Activated CD4-positive, alpha-beta T cell treated with anti-CD3 and anti-CD28 coated beads for 36 hours (primary cell): ENCODE measurements at regions not wholly inside any gene's neighbourhood (a gene's known extent, or its start where the extent isn't known, plus 50 kb on each side); places are given as distances from the start of the nearest gene placed in this dataset.

Experiments
- ATAC-seq: fragments of 200-7000 bp; cut with Tn5 transposase; one replicate; pipeline ENCODE4 v1.10.0; 2021; ENCODE audit warnings: mild to moderate bottlenecking, moderate library complexity
- CTCF ChIA-PET: fragments of 350-600 bp; sonication (Branson Sonifier 250); formaldehyde crosslinking; loops from one replicate; lab custom pipeline; 2021; ENCODE audit warnings: antibody characterized with exemption; lab: Charles Lee
- POLR2A ChIA-PET: fragments of 350-600 bp; sonication (Branson Sonifier 250); formaldehyde crosslinking; loops from one replicate; lab custom pipeline; 2021; ENCODE audit warnings: antibody characterized with exemption, inconsistent platforms; lab: Charles Lee
- DNase-seq: peaks from one replicate; pipeline ENCODE4 v3.0.0-alpha.2; 2020
- H3K27ac Mint-ChIP-seq: one replicate; pipeline ENCODE4 v1.8.0; 2021; ENCODE audit warnings: mixed read lengths
- H3K27me3 Mint-ChIP-seq: one replicate; pipeline ENCODE4 v1.8.0; 2021; ENCODE audit warnings: mixed read lengths
- H3K36me3 Mint-ChIP-seq: one replicate; pipeline ENCODE4 v1.8.0; 2021; ENCODE audit warnings: low read depth, mixed read lengths
- H3K4me1 Mint-ChIP-seq: one replicate; pipeline ENCODE4 v1.8.0; 2021; ENCODE audit warnings: mixed read lengths
- H3K4me3 Mint-ChIP-seq: one replicate; pipeline ENCODE4 v1.8.0; 2021; ENCODE audit warnings: mild to moderate bottlenecking, moderate library complexity, mixed read lengths
- H3K9me3 Mint-ChIP-seq: one replicate; pipeline ENCODE4 v1.8.0; 2021; ENCODE audit warnings: low read depth, mixed read lengths
- intact Hi-C, 2 experiments: fragments of 100-400 bp; cut with DNase I in 1 of 2; cut with micrococcal nuclease in 1 of 2; formaldehyde crosslinking; loops; one replicate each; pipeline versions ENCODE4 v1.14.2 to v1.15.1; 2022 to 2024; cut with DNase I, micrococcal nuclease

GRCh38 chr1:213678348-213678747 lies 309.4 kb upstream of the PROX1 start:
- H3K4me3 Mint-ChIP-seq: no peak overlapping the region
- H3K4me1 Mint-ChIP-seq: no peaks in the 10 kb centered on the region
- H3K27me3 Mint-ChIP-seq: no peaks in the 10 kb centered on the region
- no peak overlapping the region for H3K27ac Mint-ChIP-seq
- DNase-seq: no peak
- intact Hi-C loops: no loop called here
- ATAC-seq: no peak
- H3K9me3 Mint-ChIP-seq: peaks cover 4% of the 10 kb centered on the region
- CTCF ChIA-PET: no interaction called here
- POLR2A ChIA-PET: no interaction called here
- no peaks in the 10 kb centered on the region for H3K36me3 Mint-ChIP-seq

- Mint-ChIP-seq H3K4me3 (no peak overlapping the region), H3K9me3 (peaks cover 4% of the 10 kb centered on the region), H3K27me3 (no peaks in the 10 kb centered on the region), H3K36me3 (no peaks in the 10 kb centered on the region), H3K4me1 (no peaks in the 10 kb centered on the region), H3K27ac (no peak overlapping the region)
- intact Hi-C loops: no loop called here
- ChIA-PET CTCF (no interaction called here), POLR2A (no interaction called here)
- DNase-seq (no peak), ATAC-seq (no peak)
Observed at GRCh38 chr1:213678753-213679152, 309.0 kb upstream of the PROX1 start.

- Mint-ChIP-seq H3K4me3 (no peak overlapping the region), H3K4me1 (no peaks in the 10 kb centered on the region), H3K36me3 (no peaks in the 10 kb centered on the region), H3K27ac (no peak overlapping the region), H3K27me3 (no peaks in the 10 kb centered on the region), H3K9me3 (peaks cover 4% of the 10 kb centered on the region)
- CTCF ChIA-PET: no interaction called here
- no peak for DNase-seq
- POLR2A ChIA-PET: no interaction called here
- intact Hi-C loops: no loop called here
- no peak for ATAC-seq
Observed at GRCh38 chr1:213679153-213679552, 308.6 kb upstream of the PROX1 start.

GRCh38 chr1:213680677-213681325 lies 307.0 kb upstream of the PROX1 start:
- POLR2A ChIA-PET: no interaction called here
- no peaks in the 10 kb centered on the region for H3K4me1 Mint-ChIP-seq
- H3K27me3 Mint-ChIP-seq: no peaks in the 10 kb centered on the region
- DNase-seq (no peak), ATAC-seq (no peak)
- intact Hi-C loops: no loop called here
- H3K9me3 Mint-ChIP-seq: no peaks in the 10 kb centered on the region
- CTCF ChIA-PET: no interaction called here
- H3K4me3 Mint-ChIP-seq: no peak overlapping the region
- no peak overlapping the region for H3K27ac Mint-ChIP-seq
- no peaks in the 10 kb centered on the region for H3K36me3 Mint-ChIP-seq

- no peak overlapping the region for H3K4me3 Mint-ChIP-seq
- ChIA-PET CTCF (no interaction called here), POLR2A (no interaction called here)
- no peaks in the 10 kb centered on the region for H3K9me3 Mint-ChIP-seq
- H3K27me3 Mint-ChIP-seq: no peaks in the 10 kb centered on the region
- H3K4me1 Mint-ChIP-seq: no peaks in the 10 kb centered on the region
- DNase-seq: no peak
- H3K27ac Mint-ChIP-seq: no peak overlapping the region
- intact Hi-C loops: no loop called here
- ATAC-seq: no peak
- H3K36me3 Mint-ChIP-seq: no peaks in the 10 kb centered on the region
Observed at GRCh38 chr1:213681788-213682340, 305.9 kb upstream of the PROX1 start.

GRCh38 chr1:213683529-213683928 lies 304.2 kb upstream of the PROX1 start:
- Mint-ChIP-seq H3K36me3 (no peaks in the 10 kb centered on the region), H3K4me3 (no peak overlapping the region), H3K9me3 (no peaks in the 10 kb centered on the region), H3K27ac (no peak overlapping the region), H3K4me1 (peaks cover under 1% of the 10 kb centered on the region), H3K27me3 (no peaks in the 10 kb centered on the region)
- no peak for DNase-seq
- ChIA-PET POLR2A (no interaction called here), CTCF (no interaction called here)
- intact Hi-C loops: no loop called here
- ATAC-seq: no peak

GRCh38 chr1:213684454-213684853 lies 303.3 kb upstream of the PROX1 start:
- ATAC-seq (no peak), DNase-seq (no peak)
- ChIA-PET POLR2A (no interaction called here), CTCF (no interaction called here)
- Mint-ChIP-seq H3K4me3 (no peak overlapping the region), H3K9me3 (no peaks in the 10 kb centered on the region), H3K27me3 (no peaks in the 10 kb centered on the region), H3K4me1 (peaks cover 4% of the 10 kb centered on the region), H3K27ac (no peak overlapping the region), H3K36me3 (no peaks in the 10 kb centered on the region)
- intact Hi-C loops: no loop called here

- H3K27ac Mint-ChIP-seq: no peak overlapping the region
- CTCF ChIA-PET: no interaction called here
- no peak for ATAC-seq
Observed at GRCh38 chr1:213685992-213686582, 301.7 kb upstream of the PROX1 start.

GRCh38 chr1:213686983-213687382 lies 300.8 kb upstream of the PROX1 start:
- peaks cover 4% of the 10 kb centered on the region for H3K4me1 Mint-ChIP-seq
- ATAC-seq (no peak), DNase-seq (no peak)
- intact Hi-C loops: no loop called here
- no peak overlapping the region for H3K27ac Mint-ChIP-seq
- no peaks in the 10 kb centered on the region for H3K27me3 Mint-ChIP-seq
- no peaks in the 10 kb centered on the region for H3K36me3 Mint-ChIP-seq
- H3K9me3 Mint-ChIP-seq: no peaks in the 10 kb centered on the region
- POLR2A ChIA-PET: no interaction called here
- CTCF ChIA-PET: interaction anchor here (0.5 kb wide), 1 partner anchor 408 kb away, joined by 4 read pairs; no protein-coding TSS in a partner anchor
- no peak overlapping the region for H3K4me3 Mint-ChIP-seq

More at GRCh38 chr1:213685992-213686582, 301.7 kb upstream of the PROX1 start:
- Mint-ChIP-seq H3K36me3 (no peaks in the 10 kb centered on the region), H3K4me1 (peaks cover 4% of the 10 kb centered on the region), H3K27me3 (no peaks in the 10 kb centered on the region), H3K9me3 (no peaks in the 10 kb centered on the region), H3K4me3 (no peak overlapping the region)
- no peak for DNase-seq
- intact Hi-C loops: no loop called here
- POLR2A ChIA-PET: no interaction called here

- Mint-ChIP-seq H3K27me3 (no peaks in the 10 kb centered on the region), H3K9me3 (no peaks in the 10 kb centered on the region)
Observed at GRCh38 chr1:213687832-213688231, 299.9 kb upstream of the PROX1 start.

GRCh38 chr1:213688655-213689054 lies 299.1 kb upstream of the PROX1 start:
- no peak for DNase-seq
- Mint-ChIP-seq H3K4me1 (peaks cover 4% of the 10 kb centered on the region), H3K27ac (no peak overlapping the region), H3K36me3 (no peaks in the 10 kb centered on the region), H3K9me3 (no peaks in the 10 kb centered on the region), H3K4me3 (no peak overlapping the region), H3K27me3 (no peaks in the 10 kb centered on the region)
- CTCF ChIA-PET: interaction anchor here (1.3 kb wide), 1 partner anchor 27 kb away, joined by 3 read pairs; no protein-coding TSS in a partner anchor
- intact Hi-C loops: no loop called here
- ATAC-seq: no peak
- POLR2A ChIA-PET: no interaction called here

More at GRCh38 chr1:213687832-213688231, 299.9 kb upstream of the PROX1 start:
- intact Hi-C loops: no loop called here
- no peak for ATAC-seq
- no peak for DNase-seq
- H3K4me3 Mint-ChIP-seq: no peak overlapping the region
- CTCF ChIA-PET: interaction anchor here (1.3 kb wide), 1 partner anchor 28 kb away, joined by 3 read pairs; no protein-coding TSS in a partner anchor
- POLR2A ChIA-PET: no interaction called here
- no peak overlapping the region for H3K27ac Mint-ChIP-seq
- no peaks in the 10 kb centered on the region for H3K36me3 Mint-ChIP-seq
- peaks cover 4% of the 10 kb centered on the region for H3K4me1 Mint-ChIP-seq

GRCh38 chr1:213689260-213689659 lies 298.5 kb upstream of the PROX1 start:
- ATAC-seq: peak; percentile 72
- H3K27me3 Mint-ChIP-seq: no peaks in the 10 kb centered on the region
- H3K36me3 Mint-ChIP-seq: no peaks in the 10 kb centered on the region
- H3K4me3 Mint-ChIP-seq: no peak overlapping the region
- H3K27ac Mint-ChIP-seq: no peak overlapping the region
- H3K9me3 Mint-ChIP-seq: no peaks in the 10 kb centered on the region
- no peak for DNase-seq
- peaks cover 4% of the 10 kb centered on the region for H3K4me1 Mint-ChIP-seq
- intact Hi-C loops: no loop called here
- POLR2A ChIA-PET: no interaction called here
- CTCF ChIA-PET: no interaction called here
